GM12865 (cell line): ENCODE measurements at regions not wholly inside any gene's neighbourhood (a gene's known extent, or its start where the extent isn't known, plus 50 kb on each side); places are given as distances from the start of the nearest gene placed in this dataset.

ENCODE experiments used
- DNase-seq: peaks from one replicate; pipeline ENCODE4 v3.0.0; 2010; ENCODE audit warnings: low read depth
- H3K4me3 ChIP-seq: 2 replicates; pipeline ENCODE4 v1.5.1; 2011; ENCODE audit warnings: mild to moderate bottlenecking, low read depth, low read length, control low read depth
- CTCF ChIP-seq: IDR thresholded peaks from 2 replicates; pipeline ENCODE4 v1.5.1; 2011; ENCODE audit warnings: low read length, control low read depth, low read depth, inconsistent platforms; ENCODE audit not compliant: insufficient read depth; ENCODE audit errors: missing control alignments

DNA sequence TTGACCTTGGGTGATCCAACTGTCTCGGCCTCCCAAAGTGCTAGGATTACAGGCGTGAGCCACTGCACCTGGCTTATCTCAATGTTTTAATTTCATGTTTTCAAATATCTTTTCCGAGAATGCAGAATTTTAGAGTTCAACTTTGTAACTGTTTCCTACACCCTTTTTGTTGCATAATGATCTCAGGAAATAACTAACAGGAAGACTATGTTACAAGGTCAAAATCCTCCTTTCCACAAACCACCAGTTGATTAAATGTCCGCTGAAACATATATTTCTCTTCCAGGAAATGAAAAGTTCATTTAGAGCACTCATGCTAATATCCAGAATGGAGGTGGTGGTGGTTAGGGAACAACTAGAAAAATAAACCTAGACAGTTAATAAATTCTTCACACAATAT, 377.8 kb downstream of the PPP4R3C start:
- TF ChIP-seq CTCF = no peak
- H3K4me3 ChIP-seq = no peak overlapping the region
- no peak for DNase-seq

GRCh38 chrX:27078371-27078770, 384.8 kb downstream of the PPP4R3C start:
- H3K4me3 ChIP-seq = no peak overlapping the region
- no peak for DNase-seq
- no peak for TF ChIP-seq CTCF

GRCh38 chrX:27057883-27058282, 405.3 kb downstream of the PPP4R3C start:
- H3K4me3 ChIP-seq = no peak overlapping the region
- TF ChIP-seq CTCF = no peak
- DNase-seq = no peak

GRCh38 chrX:27039332-27039731, 423.8 kb downstream of the PPP4R3C start:
- DNase-seq = no peak
- no peak for TF ChIP-seq CTCF
- H3K4me3 ChIP-seq = no peak overlapping the region

- no peak for TF ChIP-seq CTCF
- no peak overlapping the region for H3K4me3 ChIP-seq
- DNase-seq = no peak
Measured at GRCh38 chrX:27008486-27008885, 454.7 kb downstream of the PPP4R3C start.

GRCh38 chrX:26999634-27000033, 463.5 kb downstream of the PPP4R3C start:
- H3K4me3 ChIP-seq = no peak overlapping the region
- DNase-seq = no peak
- no peak for TF ChIP-seq CTCF

DNA sequence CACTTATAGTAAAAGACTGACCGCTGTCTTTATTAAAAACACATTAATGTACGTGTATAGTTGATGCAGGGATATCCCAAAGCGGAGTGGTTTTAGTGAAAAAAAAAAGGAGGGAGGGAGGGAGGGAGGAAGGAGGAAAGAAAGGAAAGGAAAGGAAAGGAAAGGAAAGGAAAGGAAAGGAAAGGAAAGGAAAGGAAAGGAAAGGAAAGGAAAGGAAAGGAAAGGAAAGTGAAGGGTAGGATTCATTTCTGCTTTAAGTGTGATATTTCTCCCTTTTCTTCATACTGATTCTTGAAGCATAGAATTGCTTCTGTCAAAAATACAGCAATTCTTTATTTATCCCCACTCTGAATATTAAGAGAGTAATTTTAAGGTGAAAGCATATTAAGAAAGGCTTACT, 504.9 kb downstream of the PPP4R3C start:
- H3K4me3 ChIP-seq = no peak overlapping the region
- TF ChIP-seq CTCF = no peak
- DNase-seq = no peak
